ENCODE measurements at regions not wholly inside any gene's neighbourhood (a gene's known extent, or its start where the extent isn't known, plus 50 kb on each side); places are given as distances from the start of the nearest gene placed in this dataset.

- Histone ChIP-seq H3K9me3 (no peaks in the 10 kb centered on the region), H3K36me3 (ENCODE audit: low read depth, missing control alignments) (no peaks in the 10 kb centered on the region), H3K4me3 (no peak overlapping the region), H3K4me1 (no peaks in the 10 kb centered on the region), H3K27me3 (no peaks in the 10 kb centered on the region), H3K27ac (no peak overlapping the region)
- no peak for TF ChIP-seq CTCF (IDR thresholded peaks at IDR 0.05)
- TF ChIP-seq POLR2A (IDR thresholded peaks at IDR 0.05), result no peak
- DNase-seq, result no peak
- 95% methylated on average over 3 of the region's 3 CpGs for WGBS, 2 donors
- intact Hi-C loops (cut with DNase I; ENCODE audit: low total_unique reads), result no loop called here
These were observed 77.8 kb downstream of the TEX29 start for GRCh38 chr13:111398196-111398595.

GRCh38 chr13:111398715-111399299 lies 78.4 kb downstream of the TEX29 start:
- no peak overlapping the region for H3K4me3 ChIP-seq
- intact Hi-C loops (cut with DNase I; ENCODE audit: low total_unique reads), result no loop called here
- WGBS, 2 donors, result 88 to 89% methylated on average over 18 of the region's 18 CpGs
- H3K4me1 ChIP-seq, result no peaks in the 10 kb centered on the region
- DNase-seq, result no peak
- H3K36me3 ChIP-seq (ENCODE audit: low read depth, missing control alignments), result no peaks in the 10 kb centered on the region
- H3K27ac ChIP-seq, result no peak overlapping the region
- no peaks in the 10 kb centered on the region for H3K9me3 ChIP-seq
- no peak for TF ChIP-seq CTCF (IDR thresholded peaks at IDR 0.05)
- no peak for TF ChIP-seq POLR2A (IDR thresholded peaks at IDR 0.05)
- H3K27me3 ChIP-seq, result no peaks in the 10 kb centered on the region

- no peak overlapping the region for H3K4me3 ChIP-seq
- no peaks in the 10 kb centered on the region for H3K36me3 ChIP-seq (ENCODE audit: low read depth, missing control alignments)
- no peaks in the 10 kb centered on the region for H3K27me3 ChIP-seq
- TF ChIP-seq CTCF (IDR thresholded peaks at IDR 0.05) (no peak), POLR2A (IDR thresholded peaks at IDR 0.05) (no peak)
- H3K9me3 ChIP-seq, result no peaks in the 10 kb centered on the region
- H3K4me1 ChIP-seq, result no peaks in the 10 kb centered on the region
- WGBS, 2 donors, result 78 to 87% methylated on average over 9 to 11 of the region's 11 CpGs
- intact Hi-C loops (cut with DNase I; ENCODE audit: low total_unique reads), result no loop called here
- no peak for DNase-seq
- H3K27ac ChIP-seq, result no peak overlapping the region
These were observed 78.9 kb downstream of the TEX29 start for GRCh38 chr13:111399334-111399733.

GRCh38 chr13:111399776-111400538 lies 79.5 kb downstream of the TEX29 start:
- WGBS, 2 donors, result 85 to 90% methylated on average over 15 to 18 of the region's 18 CpGs
- no peaks in the 10 kb centered on the region for H3K4me1 ChIP-seq
- no peaks in the 10 kb centered on the region for H3K36me3 ChIP-seq (ENCODE audit: low read depth, missing control alignments)
- H3K27me3 ChIP-seq, result no peaks in the 10 kb centered on the region
- DNase-seq, result no peak
- no peaks in the 10 kb centered on the region for H3K9me3 ChIP-seq
- TF ChIP-seq CTCF (IDR thresholded peaks at IDR 0.05), result no peak
- H3K27ac ChIP-seq, result no peak overlapping the region
- intact Hi-C loops (cut with DNase I; ENCODE audit: low total_unique reads), result no loop called here
- H3K4me3 ChIP-seq, result no peak overlapping the region

GRCh38 chr13:111401151-111401550 lies 80.7 kb downstream of the TEX29 start:
- no peak for DNase-seq
- no peak overlapping the region for H3K27ac ChIP-seq
- 83% methylated on average over 6 of the region's 6 CpGs for WGBS, 2 donors
- H3K9me3 ChIP-seq, result no peaks in the 10 kb centered on the region
- H3K36me3 ChIP-seq (ENCODE audit: low read depth, missing control alignments), result no peaks in the 10 kb centered on the region
- H3K27me3 ChIP-seq, result no peaks in the 10 kb centered on the region
- no peaks in the 10 kb centered on the region for H3K4me1 ChIP-seq
- intact Hi-C loops (cut with DNase I; ENCODE audit: low total_unique reads), result no loop called here
- H3K4me3 ChIP-seq, result no peak overlapping the region
- no peak for TF ChIP-seq POLR2A (IDR thresholded peaks at IDR 0.05)
- no peak for TF ChIP-seq CTCF (IDR thresholded peaks at IDR 0.05)

Data from testis (tissue), 2 donors.